ENCODE measurements at regions not wholly inside any gene's neighbourhood (a gene's known extent, or its start where the extent isn't known, plus 50 kb on each side); places are given as distances from the start of the nearest gene placed in this dataset.

DNA sequence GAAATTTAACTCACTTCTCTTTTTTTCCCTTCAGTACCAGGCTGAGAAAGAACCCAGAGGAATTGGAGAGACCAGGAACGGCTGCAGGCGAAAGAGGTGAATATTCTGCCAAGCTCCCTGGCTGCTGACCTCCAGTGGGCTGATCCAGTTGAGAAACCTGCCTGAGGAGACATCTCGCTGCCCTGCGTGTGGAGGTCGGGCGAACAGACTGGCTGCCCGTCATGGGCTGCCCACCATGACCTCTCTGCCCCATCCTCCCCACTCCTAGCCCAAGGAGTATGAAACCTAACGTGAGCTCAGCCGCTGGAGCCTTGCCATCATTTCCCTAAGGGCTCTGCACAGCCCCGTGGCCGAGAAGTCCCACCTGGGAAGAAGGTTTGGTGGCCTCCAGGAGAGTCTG is 148.8 kb upstream of the SALL3 start:
- H3K27me3 ChIP-seq (replicated peaks; ENCODE audit: control insufficient read depth, insufficient read depth, low read length) = no peaks in the 10 kb centered on the region
- no peaks in the 10 kb centered on the region for H3K36me3 ChIP-seq (ENCODE audit: control insufficient read depth, insufficient read depth, low read length, severe bottlenecking)
- no peak overlapping the region for H3K9ac ChIP-seq (ENCODE audit: low read length)
- H3K9me3 ChIP-seq (ENCODE audit: control insufficient read depth, low read length) = no peaks in the 10 kb centered on the region
- no peak for DNase-seq (ENCODE audit: low read depth)
- no peaks in the 10 kb centered on the region for H3K4me1 ChIP-seq (ENCODE audit: control insufficient read depth, insufficient read depth, low read length)
- H3K4me3 ChIP-seq (ENCODE audit: low read length) = no peak overlapping the region

DNA sequence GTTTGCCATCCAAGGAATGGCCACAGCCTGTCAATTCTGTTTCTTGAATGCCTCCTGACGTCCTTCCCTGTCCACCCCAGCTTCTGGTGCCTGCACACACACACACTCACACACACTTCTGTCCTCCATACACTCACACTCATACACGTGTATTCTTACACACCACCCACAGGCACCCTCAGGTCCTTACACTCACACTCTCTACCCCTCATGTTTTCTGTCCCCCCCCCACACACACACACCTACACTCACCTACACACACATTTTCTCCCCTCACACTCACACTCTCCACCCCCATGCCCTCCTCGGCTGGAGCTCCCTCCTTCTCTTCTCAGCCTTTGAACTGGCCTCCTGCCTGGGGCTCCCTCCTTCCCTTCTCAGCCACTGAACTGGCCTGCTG is 148.0 kb upstream of the SALL3 start:
- no peak overlapping the region for H3K9ac ChIP-seq (ENCODE audit: low read length)
- H3K27me3 ChIP-seq (replicated peaks; ENCODE audit: control insufficient read depth, insufficient read depth, low read length) = no peaks in the 10 kb centered on the region
- H3K4me1 ChIP-seq (ENCODE audit: control insufficient read depth, insufficient read depth, low read length) = no peaks in the 10 kb centered on the region
- H3K9me3 ChIP-seq (ENCODE audit: control insufficient read depth, low read length) = no peaks in the 10 kb centered on the region
- H3K36me3 ChIP-seq (ENCODE audit: control insufficient read depth, insufficient read depth, low read length, severe bottlenecking) = no peaks in the 10 kb centered on the region
- H3K4me3 ChIP-seq (ENCODE audit: low read length) = no peak overlapping the region
- no peak for DNase-seq (ENCODE audit: low read depth)

DNA sequence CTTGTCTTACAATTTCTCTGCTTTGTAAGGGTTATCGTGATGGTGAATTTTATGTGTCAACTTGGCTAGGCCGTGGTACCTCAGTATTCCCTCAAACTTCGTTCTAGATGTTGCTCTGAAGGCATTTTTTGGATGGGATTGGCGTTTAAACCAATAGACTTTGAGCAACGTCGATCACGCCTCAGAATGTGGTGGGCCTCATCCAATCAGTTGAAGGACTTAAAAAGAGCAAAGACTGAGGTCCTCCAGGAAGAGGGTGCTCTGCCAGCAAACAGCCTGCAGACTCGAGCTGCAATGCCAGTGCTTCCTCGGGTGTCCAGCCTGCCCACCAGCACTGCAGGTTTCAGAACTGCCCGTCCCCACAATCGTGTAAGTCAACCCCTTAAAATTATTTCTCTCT is 145.8 kb upstream of the SALL3 start:
- no peak for DNase-seq (ENCODE audit: low read depth)
- Histone ChIP-seq H3K27me3 (replicated peaks; ENCODE audit: control insufficient read depth, insufficient read depth, low read length) (no peaks in the 10 kb centered on the region), H3K36me3 (ENCODE audit: control insufficient read depth, insufficient read depth, low read length, severe bottlenecking) (no peaks in the 10 kb centered on the region), H3K9me3 (ENCODE audit: control insufficient read depth, low read length) (no peaks in the 10 kb centered on the region), H3K9ac (ENCODE audit: low read length) (no peak overlapping the region), H3K4me3 (ENCODE audit: low read length) (no peak overlapping the region), H3K4me1 (ENCODE audit: control insufficient read depth, insufficient read depth, low read length) (no peaks in the 10 kb centered on the region)

DNA sequence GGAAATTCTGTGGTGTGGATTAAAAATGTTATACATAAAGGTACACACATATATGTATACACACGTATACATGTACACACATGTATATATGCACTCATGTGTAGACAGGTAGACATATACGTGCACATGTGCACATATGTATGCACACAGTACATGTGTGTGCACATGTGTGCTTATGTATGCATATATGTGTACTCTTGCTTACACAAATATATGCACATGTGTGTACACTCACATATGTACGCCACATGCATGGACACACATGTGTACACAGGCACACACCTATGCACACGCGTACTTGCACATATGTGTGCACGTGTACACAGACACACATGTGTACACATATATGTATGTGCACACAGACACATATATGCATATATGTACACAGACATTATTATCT is 142.8 kb upstream of the SALL3 start:
- H3K9ac ChIP-seq (ENCODE audit: low read length) = no peak overlapping the region
- H3K4me3 ChIP-seq (ENCODE audit: low read length) = no peak overlapping the region
- H3K27me3 ChIP-seq (replicated peaks; ENCODE audit: control insufficient read depth, insufficient read depth, low read length) = no peaks in the 10 kb centered on the region
- H3K4me1 ChIP-seq (ENCODE audit: control insufficient read depth, insufficient read depth, low read length) = no peaks in the 10 kb centered on the region
- DNase-seq (ENCODE audit: low read depth) = no peak
- H3K36me3 ChIP-seq (ENCODE audit: control insufficient read depth, insufficient read depth, low read length, severe bottlenecking) = no peaks in the 10 kb centered on the region
- no peaks in the 10 kb centered on the region for H3K9me3 ChIP-seq (ENCODE audit: control insufficient read depth, low read length)

DNA sequence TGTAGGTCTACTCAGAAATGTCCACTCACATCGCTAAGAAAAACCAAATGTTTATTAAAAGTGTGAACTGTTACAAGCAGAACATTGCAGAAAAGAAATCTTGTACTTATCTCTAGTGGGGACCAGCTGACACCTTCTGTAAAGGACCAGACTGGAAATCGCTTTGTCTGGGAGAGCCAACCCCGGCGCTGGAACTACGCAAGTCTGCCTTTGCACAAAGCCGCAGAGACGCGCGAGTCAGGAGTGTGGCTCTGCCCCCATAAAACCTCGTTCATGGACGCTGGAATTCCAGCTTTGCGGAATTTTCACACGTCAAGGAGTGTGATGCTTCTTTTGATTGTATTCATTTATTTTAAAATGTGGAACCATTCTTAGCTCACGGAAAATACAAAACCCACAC is 141.9 kb upstream of the SALL3 start:
- Histone ChIP-seq H3K9me3 (ENCODE audit: control insufficient read depth, low read length) (no peaks in the 10 kb centered on the region), H3K27me3 (replicated peaks; ENCODE audit: control insufficient read depth, insufficient read depth, low read length) (no peaks in the 10 kb centered on the region), H3K36me3 (ENCODE audit: control insufficient read depth, insufficient read depth, low read length, severe bottlenecking) (no peaks in the 10 kb centered on the region), H3K4me3 (ENCODE audit: low read length) (no peak overlapping the region), H3K9ac (ENCODE audit: low read length) (no peak overlapping the region), H3K4me1 (ENCODE audit: control insufficient read depth, insufficient read depth, low read length) (no peaks in the 10 kb centered on the region)
- DNase-seq (ENCODE audit: low read depth) = no peak

DNA sequence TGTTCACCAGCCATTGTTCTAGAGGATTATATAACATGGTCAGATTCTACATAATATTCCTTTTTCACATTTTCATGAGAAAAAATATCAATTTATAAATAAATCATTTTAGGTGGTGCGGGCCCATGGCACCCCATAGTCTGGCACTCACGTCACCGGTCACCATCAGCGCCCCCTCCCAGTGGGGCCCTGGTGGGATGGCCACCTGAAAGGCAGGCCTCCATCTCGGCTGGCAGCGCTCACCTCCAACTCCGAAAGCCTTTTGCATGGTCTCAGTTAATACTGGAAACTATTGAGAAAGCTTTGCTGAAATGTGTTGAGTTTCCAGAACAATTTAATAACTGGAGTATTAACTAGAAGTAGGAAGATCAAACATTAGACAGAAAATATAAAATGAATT is 141.4 kb upstream of the SALL3 start:
- Histone ChIP-seq H3K27me3 (replicated peaks; ENCODE audit: control insufficient read depth, insufficient read depth, low read length) (no peaks in the 10 kb centered on the region), H3K4me1 (ENCODE audit: control insufficient read depth, insufficient read depth, low read length) (no peaks in the 10 kb centered on the region), H3K9ac (ENCODE audit: low read length) (no peak overlapping the region), H3K9me3 (ENCODE audit: control insufficient read depth, low read length) (no peaks in the 10 kb centered on the region), H3K4me3 (ENCODE audit: low read length) (no peak overlapping the region), H3K36me3 (ENCODE audit: control insufficient read depth, insufficient read depth, low read length, severe bottlenecking) (no peaks in the 10 kb centered on the region)
- DNase-seq (ENCODE audit: low read depth) = no peak

DNA sequence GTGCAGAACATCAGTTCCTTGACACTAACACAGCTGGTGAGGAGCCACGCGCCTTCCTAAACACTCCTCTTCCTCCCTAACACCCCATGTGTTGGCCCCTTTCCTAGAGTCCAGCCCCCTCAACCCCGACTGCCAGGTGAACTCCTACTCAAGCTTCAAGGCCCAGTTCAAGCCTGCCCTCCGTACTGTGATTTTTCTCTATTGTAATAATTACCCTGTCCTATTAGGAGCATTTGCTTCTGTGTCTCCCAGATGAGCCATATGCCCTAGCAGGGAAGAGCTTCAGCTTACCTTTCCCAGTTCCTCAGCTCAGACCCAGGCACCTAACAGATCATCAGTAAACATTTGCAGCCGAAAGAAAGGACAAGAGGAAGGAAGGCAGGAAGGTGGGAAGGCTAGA is 130.6 kb upstream of the SALL3 start:
- DNase-seq (ENCODE audit: low read depth) = no peak
- Histone ChIP-seq H3K4me1 (ENCODE audit: control insufficient read depth, insufficient read depth, low read length) (no peaks in the 10 kb centered on the region), H3K9ac (ENCODE audit: low read length) (no peak overlapping the region), H3K36me3 (ENCODE audit: control insufficient read depth, insufficient read depth, low read length, severe bottlenecking) (no peaks in the 10 kb centered on the region), H3K9me3 (ENCODE audit: control insufficient read depth, low read length) (peaks cover 13% of the 10 kb centered on the region), H3K27me3 (replicated peaks; ENCODE audit: control insufficient read depth, insufficient read depth, low read length) (no peaks in the 10 kb centered on the region), H3K4me3 (ENCODE audit: low read length) (no peak overlapping the region)

DNA sequence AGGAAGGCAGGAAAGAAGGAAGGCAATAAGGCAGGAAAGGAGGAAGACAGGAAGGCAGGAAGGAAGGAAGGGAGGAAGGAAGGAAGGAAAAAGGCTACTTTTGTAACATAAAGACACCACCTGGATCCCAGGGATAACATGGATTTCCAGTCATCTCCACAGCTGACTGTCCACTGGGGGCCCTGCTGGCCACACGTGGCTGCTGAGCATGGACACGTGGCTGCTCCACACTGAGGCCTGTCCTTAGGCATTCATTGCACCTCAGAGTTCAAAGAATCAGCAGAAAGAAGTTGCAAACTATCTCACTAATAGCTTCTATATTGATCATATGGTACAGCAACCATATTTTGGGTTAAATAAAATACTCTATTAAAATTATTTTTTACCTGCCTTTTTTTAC is 130.2 kb upstream of the SALL3 start:
- H3K9me3 ChIP-seq (ENCODE audit: control insufficient read depth, low read length) = peaks cover 13% of the 10 kb centered on the region
- H3K4me3 ChIP-seq (ENCODE audit: low read length) = no peak overlapping the region
- H3K27me3 ChIP-seq (replicated peaks; ENCODE audit: control insufficient read depth, insufficient read depth, low read length) = no peaks in the 10 kb centered on the region
- DNase-seq (ENCODE audit: low read depth) = no peak
- H3K4me1 ChIP-seq (ENCODE audit: control insufficient read depth, insufficient read depth, low read length) = no peaks in the 10 kb centered on the region
- H3K9ac ChIP-seq (ENCODE audit: low read length) = no peak overlapping the region
- no peaks in the 10 kb centered on the region for H3K36me3 ChIP-seq (ENCODE audit: control insufficient read depth, insufficient read depth, low read length, severe bottlenecking)

DNA sequence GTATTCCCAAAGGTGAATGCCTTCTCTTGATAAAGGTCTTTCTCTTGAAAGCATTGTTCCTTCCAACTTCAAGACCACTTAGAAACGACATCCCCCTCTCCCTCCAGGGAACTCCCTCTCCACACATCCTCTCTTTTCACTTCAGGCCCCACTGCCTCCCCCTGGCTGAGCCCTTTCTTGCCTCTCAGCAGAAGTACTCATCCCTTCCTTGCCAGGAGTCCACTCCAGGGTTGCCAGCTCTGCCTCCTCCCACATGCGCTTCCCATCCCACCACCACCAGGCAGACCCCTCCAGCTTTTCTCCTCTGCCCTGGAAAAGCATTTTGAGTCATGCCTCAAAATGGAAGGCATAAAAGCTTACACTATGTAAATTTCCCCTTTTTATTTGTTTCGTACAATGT is 126.3 kb upstream of the SALL3 start:
- no peaks in the 10 kb centered on the region for H3K9me3 ChIP-seq (ENCODE audit: control insufficient read depth, low read length)
- H3K9ac ChIP-seq (ENCODE audit: low read length) = no peak overlapping the region
- no peak overlapping the region for H3K4me3 ChIP-seq (ENCODE audit: low read length)
- DNase-seq (ENCODE audit: low read depth) = no peak
- no peaks in the 10 kb centered on the region for H3K36me3 ChIP-seq (ENCODE audit: control insufficient read depth, insufficient read depth, low read length, severe bottlenecking)
- H3K27me3 ChIP-seq (replicated peaks; ENCODE audit: control insufficient read depth, insufficient read depth, low read length) = no peaks in the 10 kb centered on the region
- no peaks in the 10 kb centered on the region for H3K4me1 ChIP-seq (ENCODE audit: control insufficient read depth, insufficient read depth, low read length)

DNA sequence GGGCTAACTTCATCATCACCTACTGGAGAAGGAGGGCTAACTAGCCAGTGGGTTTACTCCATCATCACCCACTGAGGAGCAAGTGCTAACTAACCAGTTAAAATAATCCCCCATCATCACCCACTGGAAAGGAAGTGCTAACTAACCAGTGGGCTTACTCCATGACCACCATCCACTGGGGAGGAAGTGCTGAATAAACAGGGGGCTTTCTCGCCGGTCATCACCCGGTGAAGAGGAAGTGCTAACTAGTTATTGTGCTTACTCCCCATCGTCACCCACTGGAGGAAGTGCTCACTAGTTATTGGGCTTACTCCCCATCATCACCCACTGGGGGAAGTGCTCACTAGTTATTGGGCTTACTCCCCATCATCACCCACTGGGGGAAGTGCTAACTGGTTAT is 124.4 kb upstream of the SALL3 start:
- no peaks in the 10 kb centered on the region for H3K9me3 ChIP-seq (ENCODE audit: control insufficient read depth, low read length)
- no peak overlapping the region for H3K4me3 ChIP-seq (ENCODE audit: low read length)
- H3K9ac ChIP-seq (ENCODE audit: low read length) = no peak overlapping the region
- H3K27me3 ChIP-seq (replicated peaks; ENCODE audit: control insufficient read depth, insufficient read depth, low read length) = no peaks in the 10 kb centered on the region
- no peaks in the 10 kb centered on the region for H3K36me3 ChIP-seq (ENCODE audit: control insufficient read depth, insufficient read depth, low read length, severe bottlenecking)
- no peaks in the 10 kb centered on the region for H3K4me1 ChIP-seq (ENCODE audit: control insufficient read depth, insufficient read depth, low read length)
- no peak for DNase-seq (ENCODE audit: low read depth)

DNA sequence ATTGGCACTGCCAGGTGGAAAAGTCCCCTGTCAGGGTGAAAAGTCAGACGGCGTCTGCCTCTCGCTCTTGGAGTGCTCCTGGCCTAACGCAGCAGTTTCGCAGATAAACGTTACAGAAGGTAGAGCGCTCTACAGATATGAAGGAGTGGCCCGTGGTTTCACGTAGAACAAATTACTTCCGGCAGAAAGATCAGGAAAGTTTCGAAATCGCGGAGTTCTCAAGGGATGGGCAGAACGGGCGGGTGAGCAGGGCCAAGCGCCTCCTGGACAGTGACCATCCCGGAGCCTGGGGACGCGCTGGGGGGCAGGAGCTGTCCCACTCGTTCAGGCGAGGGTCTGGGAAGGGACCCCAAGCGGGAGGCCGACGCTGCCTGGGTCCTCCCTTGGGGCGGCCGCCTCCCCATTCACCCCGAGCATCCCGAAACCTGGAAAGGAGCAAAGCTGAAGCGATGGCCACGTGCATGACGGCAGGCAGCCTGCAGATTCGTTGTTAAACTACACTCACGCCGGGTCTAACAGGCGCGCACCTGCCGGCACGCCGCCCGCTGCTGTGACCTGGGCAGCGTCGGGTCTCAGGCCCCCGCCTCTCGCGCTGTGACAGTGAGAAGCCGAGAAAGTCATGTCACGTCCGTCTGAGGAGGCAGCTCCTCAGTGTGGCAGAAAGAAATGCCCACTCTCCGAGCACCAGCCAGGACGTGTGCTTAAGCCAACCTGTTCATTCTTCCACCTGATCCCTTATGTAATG is 122.9 kb upstream of the SALL3 start:
- Histone ChIP-seq H3K9ac (ENCODE audit: low read length) (no peak overlapping the region), H3K27me3 (replicated peaks; ENCODE audit: control insufficient read depth, insufficient read depth, low read length) (no peaks in the 10 kb centered on the region), H3K36me3 (ENCODE audit: control insufficient read depth, insufficient read depth, low read length, severe bottlenecking) (no peaks in the 10 kb centered on the region), H3K4me1 (ENCODE audit: control insufficient read depth, insufficient read depth, low read length) (no peaks in the 10 kb centered on the region), H3K4me3 (ENCODE audit: low read length) (no peak overlapping the region), H3K9me3 (ENCODE audit: control insufficient read depth, low read length) (no peaks in the 10 kb centered on the region)
- no peak for DNase-seq (ENCODE audit: low read depth)
